AG04449 (cell line): ENCODE measurements at regions not wholly inside any gene's neighbourhood (a gene's known extent, or its start where the extent isn't known, plus 50 kb on each side); places are given as distances from the start of the nearest gene placed in this dataset.

Experiments used
- CTCF ChIA-PET: fragments of 350-600 bp; formaldehyde crosslinking; extraction: SDS; loops from one replicate; lab custom pipeline; 2021; ENCODE audit warnings: antibody characterized with exemption; lab: Yijun Ruan, JAX
- POLR2A ChIA-PET: fragments of 400-600, 350-600 bp; formaldehyde crosslinking; extraction: SDS; loops from one replicate; lab custom pipeline; 2020; ENCODE audit warnings: antibody characterized with exemption, inconsistent platforms; lab: Yijun Ruan, JAX
- DNase-seq: peaks from one replicate; pipeline ENCODE4 v3.0.0-alpha.2; 2010; ENCODE audit warnings: low read depth, low spot score
- H3K4me3 ChIP-seq: 2 replicates; pipeline ENCODE4 v1.5.1; 2011; ENCODE audit warnings: low read depth, mild to moderate bottlenecking, control low read depth, low read length
- CTCF ChIP-seq: IDR thresholded peaks from one replicate; pipeline ENCODE4 v1.5.1; 2011; ENCODE audit warnings: mild to moderate bottlenecking, moderate library complexity, low read length, control low read depth, inconsistent platforms; ENCODE audit not compliant: insufficient read depth; ENCODE audit errors: missing control alignments

DNA sequence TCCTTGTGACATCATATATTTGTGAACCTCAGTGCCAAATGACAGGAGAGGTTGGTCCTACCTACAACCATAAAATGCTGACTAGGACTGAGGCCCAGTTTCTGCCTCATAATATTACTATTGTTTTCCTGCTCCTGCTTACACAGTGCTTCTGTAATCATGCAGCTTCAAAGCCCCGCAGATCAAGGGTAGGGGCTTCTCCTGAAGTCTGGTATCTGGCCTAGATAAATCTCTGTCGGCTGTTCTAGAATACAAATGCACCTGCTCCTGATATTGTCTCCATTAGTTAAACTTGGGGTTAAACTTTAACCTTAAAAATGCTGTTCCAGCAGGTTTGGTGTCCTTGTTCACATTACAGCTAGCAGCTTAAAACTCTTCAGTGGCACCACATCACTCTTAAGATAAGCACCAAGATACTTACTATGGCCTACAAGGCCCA lies 552.4 kb downstream of the TUSC7 start:
- ChIA-PET CTCF (no interaction called here), POLR2A (no interaction called here)
- H3K4me3 ChIP-seq = no peak overlapping the region
- no peak for TF ChIP-seq CTCF
- DNase-seq = no peak

- H3K4me3 ChIP-seq = no peak overlapping the region
- ChIA-PET CTCF (no interaction called here), POLR2A (no interaction called here)
Observed at GRCh38 chr3:117263270-117263669, 553.7 kb downstream of the TUSC7 start.

GRCh38 chr3:117263745-117264144 lies 554.2 kb downstream of the TUSC7 start:
- ChIA-PET POLR2A (no interaction called here), CTCF (no interaction called here)
- H3K4me3 ChIP-seq = no peak overlapping the region
- no peak for DNase-seq
- TF ChIP-seq CTCF = no peak

More at GRCh38 chr3:117263270-117263669, 553.7 kb downstream of the TUSC7 start:
- DNase-seq = no peak
- no peak for TF ChIP-seq CTCF

DNA sequence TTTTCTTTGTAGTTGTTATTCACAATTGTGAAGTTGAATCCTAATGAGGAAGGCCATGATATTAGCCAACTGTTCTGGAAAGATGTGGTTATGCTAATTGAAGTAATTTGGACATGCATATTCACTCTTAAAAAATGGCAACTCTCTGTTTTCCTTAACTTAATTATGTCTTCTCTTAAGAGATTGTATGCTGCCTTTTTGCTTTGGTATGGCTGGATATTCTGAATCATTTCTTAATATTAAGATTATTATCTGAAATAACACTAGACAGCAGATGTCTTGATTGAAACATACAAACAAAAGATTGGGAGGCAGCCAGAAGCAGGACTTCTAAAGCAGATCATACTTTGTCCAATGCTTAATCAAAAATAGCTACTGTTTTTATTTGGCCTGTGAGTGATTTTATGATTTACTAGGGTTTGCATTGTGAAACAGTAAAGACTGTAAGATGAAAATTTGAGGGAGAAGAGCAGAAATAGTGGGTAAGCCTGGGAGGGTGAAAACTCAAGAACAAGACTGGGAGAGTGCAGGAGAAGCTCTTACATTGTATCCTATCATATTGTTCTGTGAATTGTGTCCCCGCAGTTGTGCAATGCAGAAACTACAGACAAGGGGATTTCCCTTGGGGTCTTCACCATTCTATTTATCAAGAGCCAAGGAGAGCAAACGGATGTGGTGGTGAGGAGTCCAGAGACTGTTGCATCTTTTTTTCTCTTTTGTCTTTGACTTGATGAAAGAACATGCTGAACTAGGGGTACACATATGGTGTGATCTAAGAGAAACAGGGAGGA lies 554.8 kb downstream of the TUSC7 start:
- ChIA-PET CTCF (no interaction called here), POLR2A (no interaction called here)
- DNase-seq = no peak
- no peak for TF ChIP-seq CTCF
- H3K4me3 ChIP-seq = no peak overlapping the region

DNA sequence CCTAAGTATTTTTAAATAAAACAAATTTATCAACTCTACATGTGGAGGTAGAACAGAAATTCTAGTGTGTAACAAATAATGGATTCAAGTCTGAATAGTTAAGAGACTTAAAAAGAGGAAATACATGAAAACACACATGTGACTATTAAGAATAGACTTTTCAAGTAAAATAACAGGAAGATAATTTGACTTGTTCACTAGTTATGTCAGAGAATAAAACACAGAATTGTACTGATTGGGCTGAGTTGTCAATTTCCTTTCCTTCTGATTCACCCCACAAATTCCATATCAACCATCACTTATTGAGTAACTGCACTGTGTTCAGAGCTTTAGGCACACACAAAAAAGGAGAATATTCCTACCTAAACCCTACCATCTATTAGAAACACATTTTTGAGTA lies 557.2 kb downstream of the TUSC7 start:
- CTCF ChIA-PET = no interaction called here
- DNase-seq = no peak
- H3K4me3 ChIP-seq = no peak overlapping the region
- no peak for TF ChIP-seq CTCF
- POLR2A ChIA-PET = no interaction called here

GRCh38 chr3:117268318-117268717 lies 558.7 kb downstream of the TUSC7 start:
- ChIA-PET POLR2A (no interaction called here), CTCF (no interaction called here)
- no peak for TF ChIP-seq CTCF

More at GRCh38 chr3:117268318-117268717, 558.7 kb downstream of the TUSC7 start:
- no peak for DNase-seq
- no peak overlapping the region for H3K4me3 ChIP-seq
